ENCODE measurements at regions not wholly inside any gene's neighbourhood (a gene's known extent, or its start where the extent isn't known, plus 50 kb on each side); places are given as distances from the start of the nearest gene placed in this dataset.

DNA sequence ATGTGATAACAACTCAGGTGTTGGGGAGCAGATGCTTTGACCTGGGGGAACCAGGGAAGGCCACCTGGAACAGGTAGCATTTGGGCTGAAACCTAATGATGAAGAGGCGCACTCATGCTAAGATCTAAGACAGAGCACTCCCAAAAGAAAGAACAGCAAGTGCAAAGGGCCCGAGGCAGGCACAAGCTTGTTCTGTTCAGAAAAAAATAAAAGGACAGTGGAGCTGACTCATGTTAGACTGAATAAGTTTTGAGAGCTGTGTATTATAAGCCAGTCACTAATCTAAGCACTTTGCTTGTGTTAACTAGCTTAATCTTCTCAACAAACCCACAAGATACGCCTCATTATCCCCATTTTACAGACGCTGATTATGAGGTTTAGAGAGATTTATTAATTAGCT is 90.1 kb downstream of the MATN1 start:
- ATAC-seq = no peak
- Histone ChIP-seq H3K9me3 (no peaks in the 10 kb centered on the region), H3K4me3 (no peak overlapping the region), H3K36me3 (no peaks in the 10 kb centered on the region), H3K27ac (no peak overlapping the region), H3K4me1 (peaks cover 0 to 5% (median 0%) of the 10 kb centered on the region in 9 donors), H3K27me3 (peaks cover 0 to 15% (median 8%) of the 10 kb centered on the region in 7 donors)
- no peak for DNase-seq
- no peak for TF ChIP-seq CTCF (IDR thresholded peaks at IDR 0.05)
- WGBS, 2 donors = 91 to 93% methylated on average over 4 of the region's 4 CpGs
- intact Hi-C loops (cut with DNase I) = no loop called here

GRCh38 chr1:30632481-30632880 is 90.9 kb downstream of the MATN1 start:
- no peak for TF ChIP-seq CTCF (IDR thresholded peaks at IDR 0.05)
- DNase-seq (no peak), ATAC-seq (no peak)
- Histone ChIP-seq H3K27ac (no peak overlapping the region), H3K4me1 (peaks cover 0 to 5% (median 0%) of the 10 kb centered on the region in 9 donors), H3K9me3 (peaks cover 0 to 4% (median 0%) of the 10 kb centered on the region in 11 donors), H3K36me3 (no peaks in the 10 kb centered on the region), H3K27me3 (peaks cover 0 to 23% (median 8%) of the 10 kb centered on the region in 7 donors), H3K4me3 (no peak overlapping the region)
- intact Hi-C loops (cut with DNase I) = no loop called here
- WGBS, 2 donors = 72 to 78% methylated on average over 7 of the region's 7 CpGs

DNA sequence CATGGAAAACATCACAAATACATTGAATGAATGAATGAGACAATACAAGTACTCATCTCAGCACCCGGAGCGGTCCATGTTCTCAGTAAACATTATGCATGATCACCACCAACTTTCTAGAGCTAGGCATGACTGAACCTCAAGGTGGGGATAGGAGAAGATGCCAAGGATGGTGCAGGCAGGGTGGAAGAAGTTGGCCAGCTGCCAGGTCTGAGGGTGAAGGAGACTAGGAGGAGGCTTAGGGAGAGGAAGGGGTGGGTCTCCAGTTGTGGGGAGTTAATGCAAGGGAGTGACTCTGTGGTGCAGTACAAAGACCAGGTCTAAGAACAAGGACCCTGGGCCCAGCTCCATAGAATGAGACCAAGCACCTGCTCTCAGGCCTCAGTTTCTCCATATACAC is 91.7 kb downstream of the MATN1 start:
- Histone ChIP-seq H3K4me1 (no peaks in the 10 kb centered on the region), H3K36me3 (no peaks in the 10 kb centered on the region), H3K27me3 (peaks cover 0 to 23% (median 8%) of the 10 kb centered on the region in 7 donors), H3K4me3 (no peak overlapping the region), H3K9me3 (peaks cover 0 to 11% (median 2%) of the 10 kb centered on the region in 11 donors), H3K27ac (no peak overlapping the region)
- DNase-seq = no peak
- intact Hi-C loops (cut with DNase I) = no loop called here
- TF ChIP-seq CTCF (IDR thresholded peaks at IDR 0.05) = no peak
- 96 to 100% methylated on average over 2 of the region's 2 CpGs for WGBS, 2 donors
- no peak for ATAC-seq

- peaks cover 0 to 14% (median 2%) of the 10 kb centered on the region in 11 donors for H3K9me3 ChIP-seq
- no peaks in the 10 kb centered on the region for H3K4me1 ChIP-seq
- no peak for TF ChIP-seq CTCF (IDR thresholded peaks at IDR 0.05)
- no peak for ATAC-seq
- no peak overlapping the region for H3K27ac ChIP-seq
- H3K4me3 ChIP-seq = no peak overlapping the region
- DNase-seq = no peak
- H3K36me3 ChIP-seq = no peaks in the 10 kb centered on the region
- peaks cover 0 to 33% (median 8%) of the 10 kb centered on the region in 7 donors for H3K27me3 ChIP-seq
- WGBS, 2 donors = 64 to 79% methylated on average over 5 of the region's 5 CpGs
- intact Hi-C loops (cut with DNase I) = no loop called here
Observed at GRCh38 chr1:30629501-30629900, 93.9 kb downstream of the MATN1 start.

Measured in heart right ventricle (tissue), 16 donors.